ENCODE measurements at regions not wholly inside any gene's neighbourhood (a gene's known extent, or its start where the extent isn't known, plus 50 kb on each side); places are given as distances from the start of the nearest gene placed in this dataset.
"Not testable (repeated sequence)": the region's sequence is repeated elsewhere in the genome, so short reads cannot be mapped to it uniquely, and the experiment has no call there.

- DNase-seq (ENCODE audit: low read depth, low spot score) = no peak
Observed at GRCh38 chrX:118215346-118215745, 98.7 kb upstream of the KLHL13 start.

GRCh38 chrX:118216087-118216486 is 99.5 kb upstream of the KLHL13 start:
- no peak for DNase-seq (ENCODE audit: low read depth, low spot score)

- DNase-seq (ENCODE audit: low read depth, low spot score) = no peak
Observed at GRCh38 chrX:118216509-118216908, 99.9 kb upstream of the KLHL13 start.

- DNase-seq (ENCODE audit: low read depth, low spot score) = no peak
Observed at GRCh38 chrX:118218079-118218478, 101.5 kb upstream of the KLHL13 start.

GRCh38 chrX:118218940-118219339 is 102.3 kb upstream of the KLHL13 start:
- DNase-seq (ENCODE audit: low read depth, low spot score) = no peak

DNA sequence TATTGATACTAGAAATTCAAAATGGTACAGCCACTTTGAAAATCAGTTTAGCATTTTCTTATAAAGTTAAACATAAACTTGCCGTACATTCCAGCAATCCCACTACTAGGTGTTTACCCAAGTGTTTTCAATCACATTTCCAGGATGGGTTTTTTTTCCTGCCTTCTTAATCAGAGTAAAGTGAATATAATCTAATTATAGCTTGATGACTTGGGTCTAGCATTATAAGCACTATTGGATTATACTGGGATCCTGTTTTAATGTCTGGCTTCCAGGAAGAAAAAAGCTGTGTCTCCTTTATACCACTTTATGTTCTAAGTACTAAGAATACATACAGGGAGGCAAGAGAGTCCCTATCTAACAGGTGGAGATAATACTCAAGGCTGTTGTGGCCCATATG is 103.3 kb upstream of the KLHL13 start:
- DNase-seq (ENCODE audit: low read depth, low spot score) = no peak

DNA sequence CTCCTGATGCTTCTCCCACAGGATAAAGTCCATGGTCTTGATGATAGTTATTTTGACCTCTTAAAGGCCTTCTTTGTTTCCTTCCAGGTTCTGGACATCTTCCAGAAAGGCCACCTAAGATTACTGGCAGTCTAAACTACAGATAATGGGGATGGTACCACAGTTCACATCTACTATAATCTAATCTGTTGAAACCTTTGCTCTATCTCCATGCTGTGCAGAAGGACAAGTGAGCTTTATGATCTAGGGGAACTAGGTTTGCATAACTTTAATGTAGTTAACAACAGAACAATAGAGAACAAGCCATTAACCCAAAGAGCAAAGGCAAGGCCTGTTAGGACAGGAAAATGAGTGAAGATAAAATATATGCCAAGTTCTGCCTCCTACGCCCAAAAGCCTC is 103.9 kb upstream of the KLHL13 start:
- DNase-seq (ENCODE audit: low read depth, low spot score) = no peak

- no peak for DNase-seq (ENCODE audit: low read depth, low spot score)
Observed at GRCh38 chrX:118221270-118221669, 104.7 kb upstream of the KLHL13 start.

DNA sequence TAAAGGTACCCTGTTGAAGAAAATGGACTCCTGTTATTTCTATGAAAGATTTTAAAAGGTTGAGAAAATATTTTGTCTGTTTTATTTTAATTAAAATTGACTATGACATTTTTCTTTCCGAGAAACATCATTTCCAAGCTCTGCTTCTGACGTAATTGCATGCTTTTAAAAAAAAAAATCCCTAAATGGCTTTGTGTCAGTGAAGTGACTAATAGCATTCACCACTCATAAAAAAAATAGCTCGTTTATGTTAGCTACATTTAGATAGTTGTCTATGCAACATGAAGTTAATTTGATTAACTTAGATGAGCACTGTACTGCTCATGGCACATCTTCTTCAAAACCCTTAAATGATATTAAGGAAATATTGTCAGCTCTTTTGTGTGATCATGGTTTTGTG is 105.1 kb upstream of the KLHL13 start:
- no peak for DNase-seq (ENCODE audit: low read depth, low spot score)

DNA sequence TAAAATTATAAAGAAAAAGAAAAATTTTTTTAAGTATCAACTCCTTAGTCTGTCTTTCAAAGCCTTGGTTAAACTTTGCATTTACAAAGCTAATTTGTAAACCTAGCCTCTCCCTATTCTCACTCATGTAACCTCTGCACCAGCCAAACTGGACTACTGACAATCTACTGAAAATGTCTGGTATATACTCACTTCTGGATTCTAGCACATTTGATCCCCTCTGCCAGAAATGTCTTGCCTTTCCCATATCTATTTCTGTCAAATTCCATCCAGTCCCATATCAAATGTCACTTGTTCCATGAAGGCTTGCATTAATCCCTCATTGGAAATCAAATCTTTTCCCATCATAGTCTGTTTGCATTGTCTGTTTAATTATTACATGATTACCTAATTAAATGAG is 105.8 kb upstream of the KLHL13 start:
- no peak for DNase-seq (ENCODE audit: low read depth, low spot score)

DNA sequence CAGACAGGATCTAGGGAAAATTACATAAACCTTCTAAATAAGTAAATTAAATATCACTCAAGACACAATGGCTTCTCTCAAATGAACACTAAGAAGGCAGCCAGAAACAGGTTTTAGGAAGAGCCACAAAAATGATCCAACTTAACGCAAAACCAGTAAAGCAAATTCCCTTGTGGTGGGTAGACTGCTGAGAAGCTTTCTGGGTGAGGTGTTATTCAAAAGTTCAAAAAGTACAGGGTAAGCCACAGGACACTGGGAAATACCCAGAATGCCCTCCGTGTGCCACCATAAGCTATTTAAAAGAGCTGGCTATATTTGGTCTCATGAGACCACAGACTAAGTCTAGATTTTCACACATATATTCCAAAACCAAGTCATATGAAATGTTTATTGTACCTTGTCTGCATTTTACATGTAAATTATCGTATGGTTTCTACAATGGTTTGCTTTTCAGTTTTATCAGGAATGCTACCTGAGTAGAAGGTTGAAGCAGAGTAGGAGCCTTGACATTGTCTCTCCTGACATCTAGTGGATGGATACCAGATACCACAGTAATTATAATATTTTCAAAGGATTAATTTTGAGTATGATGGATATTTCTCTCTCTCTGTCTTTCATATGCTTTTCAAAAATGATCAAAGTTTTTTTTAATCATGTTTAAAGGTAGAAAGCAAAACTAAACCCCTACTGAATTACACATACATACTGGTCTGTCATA is 109.3 kb upstream of the KLHL13 start:
- DNase-seq (ENCODE audit: low read depth, low spot score) = no peak

DNA sequence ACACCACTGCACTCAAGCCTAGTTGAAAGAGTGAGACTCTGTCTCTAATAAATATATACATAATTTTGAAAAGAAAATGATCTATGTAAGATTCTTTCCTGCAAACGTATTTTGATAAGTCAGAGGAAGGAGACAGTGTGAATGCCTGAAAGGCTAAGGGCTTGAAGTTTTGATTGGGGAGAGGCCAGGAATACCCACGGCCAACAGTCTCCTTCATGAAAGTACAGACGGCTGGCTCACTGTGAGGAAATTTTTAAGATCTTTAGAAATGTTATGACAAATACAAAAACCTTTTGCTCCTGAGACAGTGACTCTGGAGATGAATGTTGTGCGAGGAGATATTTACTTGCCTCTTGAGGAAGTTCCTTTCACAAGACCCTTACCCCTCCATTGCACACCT is 111.4 kb upstream of the KLHL13 start:
- DNase-seq (ENCODE audit: low read depth, low spot score) = no peak

DNA sequence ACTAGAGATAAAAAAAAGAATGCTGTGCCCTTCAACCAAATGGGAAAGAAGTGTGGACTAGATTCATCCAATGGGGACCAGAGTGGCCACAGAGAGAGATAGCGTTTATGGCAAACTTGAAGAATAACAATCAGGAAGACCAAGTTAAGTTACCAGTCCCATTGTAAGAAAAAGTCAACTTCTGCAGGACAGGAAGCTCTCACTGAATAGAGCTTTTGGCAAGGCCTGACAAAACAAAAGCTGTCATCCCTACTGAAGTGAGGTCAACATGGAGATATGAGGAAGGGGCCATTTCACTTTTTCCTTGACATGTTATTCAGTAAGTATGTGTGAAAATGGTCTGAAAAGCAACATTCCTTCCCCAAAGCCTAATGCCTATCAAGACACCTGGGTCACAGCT is 111.8 kb upstream of the KLHL13 start:
- DNase-seq (ENCODE audit: low read depth, low spot score) = no peak

DNA sequence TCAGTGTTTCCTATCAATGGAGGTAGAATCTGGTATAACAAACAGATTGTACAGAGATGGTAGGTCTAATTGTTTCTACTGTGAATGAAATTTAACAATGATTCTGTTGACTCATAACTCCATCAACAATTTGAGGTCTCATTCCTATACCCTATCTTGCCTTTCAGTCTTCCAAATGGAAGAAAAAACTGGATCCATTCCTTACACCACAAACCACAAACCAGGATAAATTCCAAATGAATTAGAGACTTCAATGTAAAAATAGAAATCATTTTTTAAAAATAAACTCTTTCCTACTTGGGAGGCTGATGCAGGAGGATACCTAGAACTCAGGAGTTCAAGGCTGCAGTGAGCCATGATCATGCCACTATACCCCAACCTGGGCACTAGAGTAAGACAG is 114.4 kb upstream of the WDR44 start:
- DNase-seq (ENCODE audit: low read depth, low spot score) = no peak

DNA sequence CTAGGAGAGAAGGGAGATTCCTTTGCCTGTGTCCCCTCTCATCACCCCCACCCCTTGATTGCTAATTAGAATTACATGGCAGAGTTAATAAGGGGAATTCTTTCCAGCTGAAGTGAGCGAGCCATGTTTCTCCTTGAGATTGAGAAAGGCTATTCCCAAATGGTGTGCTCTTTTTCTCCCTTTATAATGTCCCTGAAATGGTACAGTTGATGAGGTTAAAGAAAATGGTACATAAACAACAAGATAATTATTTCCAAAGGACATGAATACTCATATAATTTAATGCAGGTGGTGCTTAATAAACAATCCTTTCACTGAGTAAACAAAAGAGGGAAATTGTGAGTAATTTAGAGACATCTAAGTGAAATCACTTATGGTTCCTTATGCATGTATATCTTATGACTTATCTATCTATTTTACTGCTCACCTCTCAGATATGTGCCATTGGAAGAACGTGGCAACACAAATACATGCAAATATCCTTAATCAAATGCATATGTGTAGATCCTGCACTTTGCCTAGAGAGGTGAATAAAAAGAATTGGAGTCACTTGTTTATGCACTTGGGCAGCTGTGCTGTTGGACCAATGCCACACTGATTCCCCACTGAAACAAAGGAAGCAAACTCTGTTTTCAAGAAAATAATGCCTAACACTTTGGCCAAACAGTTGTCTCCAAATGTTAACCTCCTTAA is 106.6 kb upstream of the WDR44 start:
- no peak for DNase-seq (ENCODE audit: low read depth, low spot score)

DNA sequence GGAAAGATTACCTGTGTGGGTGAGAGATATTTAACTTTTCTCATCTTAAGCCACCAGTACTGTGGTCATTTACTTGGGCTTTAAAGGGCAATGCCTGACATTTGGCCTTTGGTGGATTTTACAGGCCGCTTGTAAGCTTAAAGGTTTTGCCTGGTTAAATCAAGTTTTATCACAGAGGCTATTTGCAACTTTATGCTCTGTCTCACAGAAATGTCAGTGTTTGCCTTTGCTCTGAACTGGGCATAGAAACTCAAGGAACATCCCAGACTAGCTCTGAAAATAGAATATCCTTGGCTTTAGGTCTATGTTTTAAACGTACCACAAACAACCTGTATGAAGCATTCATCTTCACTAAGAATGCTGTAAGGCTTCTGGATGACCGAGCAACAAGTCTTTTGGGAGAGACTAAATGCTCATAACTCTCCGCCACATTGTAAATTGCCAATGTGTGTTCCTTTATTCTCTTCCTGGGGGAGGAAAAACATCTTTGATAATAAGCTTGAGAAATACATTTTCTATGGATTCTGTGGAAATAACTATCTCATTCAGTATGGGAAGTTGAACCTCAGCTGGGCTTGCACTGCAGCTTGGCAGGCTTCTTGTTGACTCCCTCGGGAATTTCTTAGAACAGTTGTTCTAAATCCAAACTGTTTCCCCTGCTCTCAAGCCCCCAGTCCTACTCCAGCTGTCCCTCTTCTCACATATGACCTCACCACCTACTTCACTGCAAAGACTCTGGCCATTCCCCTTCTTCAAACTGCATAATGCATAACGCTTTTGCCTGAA is 105.8 kb upstream of the WDR44 start:
- DNase-seq (ENCODE audit: low read depth, low spot score) = no peak

GRCh38 chrX:118246961-118247360 is 98.9 kb upstream of the WDR44 start:
- not testable (repeated sequence) for DNase-seq (ENCODE audit: low read depth, low spot score)

DNA sequence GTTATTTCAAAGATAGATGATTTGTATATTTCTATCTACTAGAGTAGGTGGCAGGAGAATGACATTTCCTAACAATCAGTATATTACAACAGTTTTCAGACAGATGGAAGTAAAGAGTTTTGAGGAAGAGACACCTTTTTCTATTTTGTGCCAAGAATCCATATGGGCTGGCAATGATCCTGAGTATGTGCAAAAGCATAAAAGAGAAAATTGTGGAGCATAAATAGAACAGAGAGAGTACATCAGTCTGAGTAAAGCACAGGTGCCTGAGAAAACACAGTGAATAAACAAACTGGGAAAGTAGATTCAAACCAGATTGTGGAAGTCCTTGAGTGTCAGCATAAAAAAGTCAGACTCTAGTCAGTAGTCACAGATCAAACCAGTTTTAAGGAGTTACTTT is 96.8 kb upstream of the WDR44 start:
- DNase-seq (ENCODE audit: low read depth, low spot score) = no peak

- no peak for DNase-seq (ENCODE audit: low read depth, low spot score)
Observed at GRCh38 chrX:118250445-118250844, 95.5 kb upstream of the WDR44 start.

GRCh38 chrX:118251271-118251670 is 94.6 kb upstream of the WDR44 start:
- no peak for DNase-seq (ENCODE audit: low read depth, low spot score)

DNA sequence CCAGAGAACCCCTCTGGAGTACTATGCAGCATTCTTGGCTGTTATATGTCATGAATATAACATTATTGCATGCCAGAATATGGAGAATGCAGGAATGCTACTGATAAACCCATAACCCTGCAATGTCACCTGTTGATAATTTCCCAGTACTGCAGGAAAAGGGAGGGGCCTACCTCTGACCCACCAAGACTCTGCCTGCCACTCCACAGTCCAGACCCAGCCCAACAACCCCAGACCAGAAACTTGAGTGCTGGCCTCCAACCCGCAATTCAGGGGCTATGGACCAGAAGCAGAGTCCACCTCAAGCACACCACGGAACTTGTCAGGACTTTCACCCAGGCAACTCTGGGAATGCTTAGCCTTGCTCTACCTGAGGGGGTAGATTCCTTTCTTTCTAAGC is 92.9 kb upstream of the WDR44 start:
- DNase-seq (ENCODE audit: low read depth, low spot score) = no peak

DNA sequence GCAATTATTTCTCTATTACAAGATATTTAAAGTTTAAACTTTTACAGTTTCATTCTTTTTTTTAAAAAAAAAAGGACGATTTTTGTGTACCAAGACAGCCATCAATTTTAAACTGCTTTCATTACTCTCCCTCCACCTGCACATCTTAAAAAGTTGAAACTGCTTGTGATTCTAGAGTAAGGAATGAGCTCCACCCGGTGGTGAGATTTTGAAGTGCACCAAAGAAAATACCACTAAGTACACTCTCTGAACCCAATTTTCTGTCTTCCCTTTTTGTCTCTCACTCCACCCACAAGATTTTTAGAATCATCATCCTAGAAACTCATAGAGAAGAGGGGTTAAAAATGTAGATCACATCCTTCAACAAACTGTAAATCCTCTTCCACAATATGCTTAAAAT is 91.3 kb upstream of the WDR44 start:
- peak; percentile 0 for DNase-seq (ENCODE audit: low read depth, low spot score)

DNA sequence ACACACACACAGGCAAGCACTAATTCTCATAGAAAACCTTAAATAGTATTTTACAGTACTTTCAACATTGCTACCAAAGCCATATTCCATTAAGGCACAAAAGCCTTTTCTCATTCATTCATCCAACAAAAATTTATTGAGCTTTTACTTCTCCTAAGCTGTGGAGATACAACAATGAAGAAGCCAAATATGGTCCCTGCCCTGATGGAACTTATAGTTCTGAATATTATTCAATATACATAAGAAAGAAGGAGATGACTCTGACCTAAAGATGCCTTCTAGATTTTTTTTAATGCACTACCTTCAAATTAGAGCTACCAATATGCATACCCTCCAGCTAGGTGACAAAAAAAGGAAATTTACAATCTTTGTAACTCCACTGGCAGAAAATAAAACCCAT is 90.0 kb upstream of the WDR44 start:
- no peak for DNase-seq (ENCODE audit: low read depth, low spot score)

All from activated CD4-positive, CD25-positive, alpha-beta regulatory T cell treated with anti-CD3 and anti-CD28 coated beads, Interleukin-2, amount 50 U/mL, for 16 hours (primary cell).